GM12891 (cell line): ENCODE measurements at regions not wholly inside any gene's neighbourhood (a gene's known extent, or its start where the extent isn't known, plus 50 kb on each side); places are given as distances from the start of the nearest gene placed in this dataset.

Experiments
- PAX5 ChIP-seq: IDR thresholded peaks from 2 replicates; pipeline ENCODE4 v1.6.1; 2011; ENCODE audit warnings: low read length, moderate library complexity, mild to moderate bottlenecking; ENCODE audit not compliant: insufficient read depth, severe bottlenecking
- POLR2A ChIP-seq: IDR thresholded peaks from 2 replicates; pipeline ENCODE4 v1.6.1; 2011; ENCODE audit warnings: low read depth, low read length, control low read depth
- POLR2AphosphoS5 ChIP-seq: IDR thresholded peaks from 2 replicates; pipeline ENCODE4 v1.6.1; 2011; ENCODE audit warnings: low read depth, low read length, control low read depth
- POU2F2 ChIP-seq: IDR thresholded peaks from 2 replicates; pipeline ENCODE4 v1.6.1; 2011; ENCODE audit warnings: low read depth, mild to moderate bottlenecking, control low read depth, low read length, moderate library complexity
- TAF1 ChIP-seq: IDR thresholded peaks from 2 replicates; pipeline ENCODE4 v1.6.1; 2011; ENCODE audit warnings: low read depth, low read length, control low read depth

GRCh38 chr22:46097268-46097900 is 52.9 kb upstream of the PPARA start:
- no peak for TF ChIP-seq POLR2A
- no peak for TF ChIP-seq TAF1
- TF ChIP-seq POLR2AphosphoS5, result no peak
- TF ChIP-seq POU2F2, result no peak
- no peak for TF ChIP-seq PAX5
